ENCODE measurements at regions not wholly inside any gene's neighbourhood (a gene's known extent, or its start where the extent isn't known, plus 50 kb on each side); places are given as distances from the start of the nearest gene placed in this dataset.

- in situ Hi-C loops (cut with MboI; ENCODE audit: low pct_unique_long_range_greater_than_20kb in 2 of 9, low sequenced_read_pairs in 9 of 9, unreplicated experiment in 9 of 9): no loop called here
- Histone ChIP-seq H3K4me1 (replicated peaks in 1 of 2) (peaks cover 30 to 35% of the 10 kb centered on the region in 2 donors), H3K27ac (no peak overlapping the region), H3K4me3 (no peak overlapping the region)
- peak in 1 of 8 experiments; percentile 62 for ATAC-seq (replicated peaks in 6 of 8)
- 14 to 100% (median 65%) methylated on average over 1 to 3 of the region's 3 CpGs; no CpG with 5 or more reads in 4 of the 10 experiments for WGBS, 10 experiments
These were observed 605.4 kb upstream of the NRP1 start for GRCh38 chr10:33939892-33940291.

DNA sequence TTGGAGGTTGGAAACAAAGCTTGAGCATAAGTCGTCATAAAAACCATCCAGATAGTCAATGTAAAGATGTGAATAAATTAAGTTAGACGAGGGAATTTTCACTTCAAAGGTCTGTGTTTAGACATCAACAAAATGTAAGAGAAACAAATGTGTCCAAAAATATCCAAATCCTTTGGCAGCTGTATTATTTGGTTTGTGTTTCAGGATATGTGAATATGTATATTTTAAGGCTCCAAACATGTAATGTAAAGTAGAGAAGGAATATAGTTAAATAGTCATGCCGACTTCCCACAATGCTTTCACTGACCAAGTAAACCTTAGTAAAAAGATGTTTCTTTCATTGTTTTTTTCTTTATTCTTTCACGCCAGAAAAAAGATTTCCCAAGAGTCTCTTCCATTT lies 604.9 kb upstream of the NRP1 start:
- peaks cover 35 to 40% of the 10 kb centered on the region in 2 donors for H3K4me1 ChIP-seq (replicated peaks in 1 of 2)
- H3K4me3 ChIP-seq: no peak overlapping the region
- H3K27ac ChIP-seq: no peak overlapping the region
- WGBS, 10 experiments: 0 to 90% (median 73%) methylated on average over 1 to 4 of the region's 4 CpGs; no CpG with 5 or more reads in 1 of the 10 experiments
- in situ Hi-C loops (cut with MboI; ENCODE audit: low pct_unique_long_range_greater_than_20kb in 2 of 9, low sequenced_read_pairs in 9 of 9, unreplicated experiment in 9 of 9): no loop called here
- peak in 1 of 8 experiments; percentile 79 for ATAC-seq (replicated peaks in 6 of 8)

DNA sequence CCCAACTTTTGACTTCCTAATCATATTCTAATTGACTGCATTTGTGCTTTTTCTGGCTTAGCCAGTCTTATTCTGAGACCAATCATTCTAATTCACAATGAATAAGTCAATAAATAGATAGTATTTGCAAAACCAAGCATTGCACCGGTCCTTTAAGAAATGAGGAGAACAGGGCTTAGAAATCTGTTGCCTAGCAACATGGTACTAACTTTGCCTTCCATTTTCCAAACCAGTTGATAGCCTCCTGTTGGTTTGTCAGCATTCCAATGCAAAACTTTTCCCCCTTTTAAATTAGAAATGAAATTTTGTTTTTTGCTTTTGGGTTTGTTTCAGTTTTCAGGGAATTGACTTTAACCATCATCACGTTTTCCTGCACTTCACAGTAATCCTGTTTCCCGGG lies 603.5 kb upstream of the NRP1 start:
- peak in 2 of 8 experiments; percentile 28 to 32 for ATAC-seq (replicated peaks in 6 of 8)
- Histone ChIP-seq H3K4me1 (replicated peaks in 1 of 2) (peaks cover 36 to 42% of the 10 kb centered on the region in 2 donors), H3K27ac (no peak overlapping the region), H3K4me3 (no peak overlapping the region)
- in situ Hi-C loops (cut with MboI; ENCODE audit: low pct_unique_long_range_greater_than_20kb in 2 of 9, low sequenced_read_pairs in 9 of 9, unreplicated experiment in 9 of 9): no loop called here
- 41 to 100% (median 75%) methylated on average over 2 to 3 of the region's 3 CpGs; no CpG with 5 or more reads in 2 of the 10 experiments for WGBS, 10 experiments

DNA sequence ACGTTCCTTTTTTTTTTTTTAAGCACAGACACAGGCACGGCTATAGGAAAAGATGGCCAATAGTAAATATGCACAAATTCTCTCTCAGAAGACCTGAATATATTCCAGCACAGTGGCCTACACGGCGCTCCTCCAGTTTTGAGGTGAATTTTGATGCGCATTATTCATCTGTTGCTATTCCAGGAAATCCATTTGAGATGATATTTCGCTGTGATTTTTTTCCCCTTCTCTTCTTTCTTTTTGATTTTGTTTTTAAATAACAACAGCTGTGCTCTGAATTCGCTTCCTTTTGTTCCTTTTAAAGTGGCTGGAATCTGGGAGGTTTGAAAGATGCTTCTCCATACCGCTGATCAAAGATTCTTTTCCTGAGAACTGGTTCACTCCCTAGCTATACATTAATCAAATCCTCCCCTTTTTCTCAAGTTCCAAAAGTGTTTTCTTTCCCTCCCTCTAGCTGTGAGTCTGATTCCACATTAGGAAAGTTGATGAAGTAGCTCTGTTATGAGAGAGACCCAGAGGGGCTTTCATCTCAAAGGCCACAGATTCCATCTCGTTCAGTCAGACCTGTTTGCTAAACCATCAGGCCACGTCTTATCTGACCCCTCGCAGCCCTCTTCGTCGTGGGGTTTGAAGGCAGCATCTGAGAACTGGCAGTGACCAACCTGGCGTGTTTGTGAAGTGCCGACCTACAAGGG lies 602.7 kb upstream of the NRP1 start:
- Histone ChIP-seq H3K4me3 (no peak overlapping the region), H3K27ac (no peak overlapping the region), H3K4me1 (replicated peaks in 1 of 2) (peaks cover 36 to 42% of the 10 kb centered on the region in 2 donors)
- 17 to 61% (median 31%) methylated on average over 2 to 12 of the region's 15 CpGs; no CpG with 5 or more reads in 1 of the 10 experiments for WGBS, 10 experiments
- peak in 5 of 8 experiments; percentile 20 to 53 (median 46) for ATAC-seq (replicated peaks in 6 of 8)
- in situ Hi-C loops (cut with MboI; ENCODE audit: low pct_unique_long_range_greater_than_20kb in 2 of 9, low sequenced_read_pairs in 9 of 9, unreplicated experiment in 9 of 9): no loop called here

DNA sequence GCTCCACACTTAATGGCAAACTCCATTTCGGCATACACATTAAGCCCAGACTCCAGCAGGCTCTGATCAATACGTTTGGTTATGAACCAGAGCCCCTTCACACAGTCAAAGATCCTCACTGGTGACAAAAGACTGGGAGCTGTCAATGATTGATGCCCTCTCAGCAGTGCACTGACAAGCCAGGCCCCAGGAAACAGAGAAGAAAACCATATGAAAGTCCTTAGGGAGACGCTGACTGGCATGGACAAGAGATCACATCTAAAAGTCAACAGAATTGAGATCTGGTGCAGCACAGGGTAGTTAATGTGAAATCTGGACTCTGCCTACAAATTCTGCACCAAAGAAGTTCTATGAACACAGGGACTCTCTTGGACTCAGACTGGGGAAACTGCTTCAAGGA lies 600.9 kb upstream of the NRP1 start:
- Histone ChIP-seq H3K4me1 (replicated peaks in 1 of 2) (peaks cover 36 to 42% of the 10 kb centered on the region in 2 donors), H3K27ac (no peak overlapping the region), H3K4me3 (no peak overlapping the region)
- peak in 2 of 8 experiments; percentile 15 to 37 for ATAC-seq (replicated peaks in 6 of 8)
- 6 to 86% (median 45%) methylated on average over 1 to 3 of the region's 3 CpGs for WGBS, 10 experiments
- in situ Hi-C loops (cut with MboI; ENCODE audit: low pct_unique_long_range_greater_than_20kb in 2 of 9, low sequenced_read_pairs in 9 of 9, unreplicated experiment in 9 of 9): no loop called here

GRCh38 chr10:33930079-33930478 lies 595.6 kb upstream of the NRP1 start:
- no peak for ATAC-seq (replicated peaks in 6 of 8)
- Histone ChIP-seq H3K4me3 (no peak overlapping the region), H3K4me1 (replicated peaks in 1 of 2) (peaks cover 7 to 9% of the 10 kb centered on the region in 2 donors), H3K27ac (no peak overlapping the region)
- in situ Hi-C loops (cut with MboI; ENCODE audit: low pct_unique_long_range_greater_than_20kb in 2 of 9, low sequenced_read_pairs in 9 of 9, unreplicated experiment in 9 of 9): no loop called here
- WGBS, 10 experiments: 40 to 100% (median 80%) methylated on average over 1 of the region's 1 CpG; no CpG with 5 or more reads in 3 of the 10 experiments

GRCh38 chr10:33927347-33927746 lies 592.9 kb upstream of the NRP1 start:
- no peak overlapping the region for H3K4me3 ChIP-seq

GRCh38 chr10:33921970-33922605 lies 587.6 kb upstream of the NRP1 start:
- Histone ChIP-seq H3K4me1 (replicated peaks in 1 of 2) (peaks cover 16% of the 10 kb centered on the region in 2 donors), H3K4me3 (no peak overlapping the region), H3K27ac (no peak overlapping the region)
- WGBS, 10 experiments: 58 to 100% (median 82%) methylated on average over 1 to 5 of the region's 5 CpGs; no CpG with 5 or more reads in 3 of the 10 experiments
- ATAC-seq (replicated peaks in 6 of 8): no peak
- in situ Hi-C loops (cut with MboI; ENCODE audit: low pct_unique_long_range_greater_than_20kb in 2 of 9, low sequenced_read_pairs in 9 of 9, unreplicated experiment in 9 of 9): no loop called here

More at GRCh38 chr10:33927347-33927746, 592.9 kb upstream of the NRP1 start:
- in situ Hi-C loops (cut with MboI; ENCODE audit: low pct_unique_long_range_greater_than_20kb in 2 of 9, low sequenced_read_pairs in 9 of 9, unreplicated experiment in 9 of 9): no loop called here
- ATAC-seq (replicated peaks in 6 of 8): peak in 2 of 8 experiments; percentile 21 to 63
- 17 to 91% (median 68%) methylated on average over 1 to 6 of the region's 7 CpGs; no CpG with 5 or more reads in 5 of the 10 experiments for WGBS, 10 experiments
- H3K4me1 ChIP-seq (replicated peaks in 1 of 2): no peaks in the 10 kb centered on the region
- no peak overlapping the region for H3K27ac ChIP-seq

DNA sequence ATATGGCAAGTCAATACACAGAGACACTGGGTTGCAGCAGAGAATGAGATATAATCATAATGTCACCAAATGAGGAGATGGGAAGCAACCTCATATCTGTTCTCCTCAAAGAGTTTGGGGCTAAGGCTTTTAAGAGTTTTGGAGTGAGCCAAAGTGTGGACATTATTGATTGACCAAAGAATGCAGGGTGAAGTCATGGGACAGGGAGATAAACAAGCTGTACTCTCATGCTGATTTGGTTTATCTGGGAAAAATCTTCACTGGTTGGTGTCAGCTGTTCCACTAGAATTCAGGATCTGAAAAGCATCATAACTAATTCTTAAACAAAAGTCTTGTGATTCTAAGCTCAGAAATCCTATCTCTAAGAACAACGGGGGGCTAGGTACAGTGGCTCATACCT lies 585.9 kb upstream of the NRP1 start:
- in situ Hi-C loops (cut with MboI; ENCODE audit: low pct_unique_long_range_greater_than_20kb in 2 of 9, low sequenced_read_pairs in 9 of 9, unreplicated experiment in 9 of 9): no loop called here
- no peak for ATAC-seq (replicated peaks in 6 of 8)

GRCh38 chr10:33919244-33919643 lies 584.8 kb upstream of the NRP1 start:
- in situ Hi-C loops (cut with MboI; ENCODE audit: low pct_unique_long_range_greater_than_20kb in 2 of 9, low sequenced_read_pairs in 9 of 9, unreplicated experiment in 9 of 9): no loop called here
- ATAC-seq (replicated peaks in 6 of 8): peak in 5 of 8 experiments; percentile 84 to 100 (median 99)
- peaks cover 16% of the 10 kb centered on the region in 2 donors for H3K4me1 ChIP-seq (replicated peaks in 1 of 2)
- no peak overlapping the region for H3K27ac ChIP-seq
- H3K4me3 ChIP-seq: no peak overlapping the region
- WGBS, 10 experiments: 0 to 50% (median 17%) methylated on average over 1 of the region's 1 CpG; no CpG with 5 or more reads in 7 of the 10 experiments

More for the DNA sequence above, 585.9 kb upstream of the NRP1 start:
- no peak overlapping the region for H3K4me3 ChIP-seq
- peaks cover 16% of the 10 kb centered on the region in 2 donors for H3K4me1 ChIP-seq (replicated peaks in 1 of 2)
- H3K27ac ChIP-seq: no peak overlapping the region
- 17 to 100% (median 80%) methylated on average over 1 of the region's 1 CpG; no CpG with 5 or more reads in 7 of the 10 experiments for WGBS, 10 experiments

DNA sequence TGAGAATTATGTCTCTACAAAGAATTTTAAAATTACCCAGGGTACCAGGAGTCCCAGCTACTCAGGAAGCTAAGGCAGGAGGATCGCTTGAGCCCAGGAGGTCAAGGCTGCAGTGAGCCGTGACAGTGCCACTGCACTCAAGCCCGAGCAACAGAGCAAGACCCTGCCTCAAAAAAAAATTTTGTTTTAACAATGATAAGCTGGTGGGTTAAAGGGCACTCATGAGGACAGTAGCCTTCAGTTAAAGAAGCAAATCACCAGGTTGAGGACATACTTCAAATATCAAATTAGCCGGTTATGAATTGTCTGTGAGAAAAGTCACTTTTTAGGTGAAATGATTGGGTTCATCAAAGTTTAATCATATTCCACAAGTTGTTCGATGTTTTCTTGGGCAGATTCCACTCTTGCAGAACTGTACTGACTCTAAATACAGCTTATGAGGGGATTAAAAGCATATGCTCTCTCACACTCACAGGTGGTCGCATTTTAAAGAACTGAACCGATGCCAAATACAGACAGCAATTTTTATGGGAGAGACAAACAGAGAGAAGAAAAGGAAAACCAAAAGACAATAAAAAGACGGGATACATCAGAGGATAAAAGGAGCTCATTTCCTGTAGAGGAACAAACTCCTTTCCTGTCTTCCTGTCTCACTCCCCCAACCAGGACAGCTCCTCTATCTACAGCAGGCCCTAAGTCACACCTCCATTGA lies 582.8 kb upstream of the NRP1 start:
- H3K4me3 ChIP-seq: no peak overlapping the region
- ATAC-seq (replicated peaks in 6 of 8): no peak
- 50 to 100% (median 81%) methylated on average over 1 to 8 of the region's 8 CpGs for WGBS, 10 experiments
- in situ Hi-C loops (cut with MboI; ENCODE audit: low pct_unique_long_range_greater_than_20kb in 2 of 9, low sequenced_read_pairs in 9 of 9, unreplicated experiment in 9 of 9): no loop called here
- no peak overlapping the region for H3K27ac ChIP-seq
- H3K4me1 ChIP-seq (replicated peaks in 1 of 2): peaks cover 16% of the 10 kb centered on the region in 2 donors

DNA sequence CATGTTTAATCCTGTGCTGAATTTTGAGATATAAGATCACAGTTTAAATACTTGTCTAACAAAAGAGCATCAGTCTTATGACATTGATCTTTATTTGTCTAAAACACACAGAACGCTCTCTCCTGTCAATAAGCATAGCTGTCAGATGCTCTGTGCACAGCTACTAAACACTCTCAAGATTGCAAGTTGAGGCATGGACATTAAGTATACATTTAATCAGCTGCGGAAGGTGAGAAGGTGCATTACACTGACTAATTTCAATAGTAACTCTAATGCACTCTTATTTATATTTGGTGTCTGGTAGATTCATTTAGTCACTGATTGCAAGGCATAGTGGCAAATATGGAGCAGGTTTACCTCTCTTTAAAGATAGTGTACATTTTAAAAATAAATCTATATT lies 580.3 kb upstream of the NRP1 start:
- Histone ChIP-seq H3K4me1 (replicated peaks in 1 of 2) (peaks cover 11% of the 10 kb centered on the region in 2 donors), H3K27ac (no peak overlapping the region), H3K4me3 (no peak overlapping the region)
- no peak for ATAC-seq (replicated peaks in 6 of 8)
- WGBS, 10 experiments: 88 to 100% (median 100%) methylated on average over 1 to 2 of the region's 2 CpGs; no CpG with 5 or more reads in 1 of the 10 experiments
- in situ Hi-C loops (cut with MboI; ENCODE audit: low pct_unique_long_range_greater_than_20kb in 2 of 9, low sequenced_read_pairs in 9 of 9, unreplicated experiment in 9 of 9): no loop called here

DNA sequence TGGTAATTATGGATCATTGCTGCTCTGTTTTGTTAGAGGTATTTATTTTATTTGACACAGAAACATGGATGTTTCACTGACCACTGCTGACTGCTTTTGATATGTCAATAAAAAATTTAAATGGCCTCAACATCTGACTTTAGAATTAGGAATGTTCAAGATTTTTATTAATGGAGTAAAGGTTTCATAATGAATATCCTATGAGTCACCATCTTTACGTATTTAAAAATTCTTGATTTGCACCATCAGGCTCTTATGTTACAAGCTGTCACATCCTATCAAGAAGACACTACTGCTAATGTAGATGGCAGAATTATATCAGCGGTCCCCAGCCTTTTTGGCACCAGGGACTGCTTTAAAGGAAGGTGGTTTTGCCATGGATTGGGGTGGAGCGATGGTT lies 578.7 kb upstream of the NRP1 start:
- in situ Hi-C loops (cut with MboI; ENCODE audit: low pct_unique_long_range_greater_than_20kb in 2 of 9, low sequenced_read_pairs in 9 of 9, unreplicated experiment in 9 of 9): no loop called here
- WGBS, 10 experiments: 0 to 100% (median 83%) methylated on average over 1 to 3 of the region's 3 CpGs
- Histone ChIP-seq H3K4me1 (replicated peaks in 1 of 2) (no peaks in the 10 kb centered on the region), H3K27ac (no peak overlapping the region), H3K4me3 (no peak overlapping the region)
- ATAC-seq (replicated peaks in 6 of 8): no peak
